ELR (cell line): ENCODE measurements at regions not wholly inside any gene's neighbourhood (a gene's known extent, or its start where the extent isn't known, plus 50 kb on each side); places are given as distances from the start of the nearest gene placed in this dataset.

ENCODE experiments used
- DNase-seq: peaks from one replicate; pipeline ENCODE4 v3.0.0-alpha.2; 2015; ENCODE audit warnings: low read depth

DNA sequence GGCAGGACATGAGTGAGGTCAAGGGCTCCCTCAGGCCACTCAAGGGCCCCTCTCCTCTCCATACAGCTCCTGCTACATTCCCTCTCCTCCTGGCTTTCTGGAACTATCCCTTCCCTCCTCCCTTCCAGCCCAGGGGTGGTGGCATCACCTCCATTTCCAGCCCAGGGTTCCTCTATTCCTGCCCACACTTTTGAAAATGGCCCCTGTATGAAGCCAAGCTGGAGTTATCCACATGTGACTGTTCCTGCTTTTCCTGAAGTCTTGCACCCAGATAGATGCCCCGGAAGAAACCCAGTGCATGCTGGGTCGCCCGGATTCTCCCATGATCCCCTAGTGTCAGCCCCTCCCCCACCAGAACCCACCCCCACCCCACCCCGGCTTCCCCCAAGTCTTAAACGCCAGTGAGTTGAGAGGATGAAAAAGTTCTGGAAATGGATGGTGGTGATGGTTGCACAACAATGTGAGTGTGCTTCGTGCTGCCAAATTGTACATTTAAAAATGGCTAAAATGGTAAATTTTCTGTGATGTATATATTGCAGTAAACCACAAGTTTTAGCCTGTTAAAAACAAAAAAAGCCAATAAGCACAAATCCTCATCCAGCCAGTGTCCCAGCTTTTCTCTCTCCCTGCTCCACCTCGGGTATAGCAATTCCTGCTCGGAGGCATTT, 136.9 kb downstream of the SCARB1 start:
- no peak for DNase-seq

- DNase-seq, result no peak
These were observed 137.9 kb downstream of the SCARB1 start for GRCh38 chr12:124725597-124726237.

GRCh38 chr12:124725099-124725498, 138.6 kb downstream of the SCARB1 start:
- DNase-seq, result no peak

- DNase-seq, result no peak
These were observed 140.8 kb downstream of the SCARB1 start for GRCh38 chr12:124722878-124723277.

- DNase-seq, result no peak
These were observed 142.0 kb downstream of the SCARB1 start for GRCh38 chr12:124721501-124722162.

DNA sequence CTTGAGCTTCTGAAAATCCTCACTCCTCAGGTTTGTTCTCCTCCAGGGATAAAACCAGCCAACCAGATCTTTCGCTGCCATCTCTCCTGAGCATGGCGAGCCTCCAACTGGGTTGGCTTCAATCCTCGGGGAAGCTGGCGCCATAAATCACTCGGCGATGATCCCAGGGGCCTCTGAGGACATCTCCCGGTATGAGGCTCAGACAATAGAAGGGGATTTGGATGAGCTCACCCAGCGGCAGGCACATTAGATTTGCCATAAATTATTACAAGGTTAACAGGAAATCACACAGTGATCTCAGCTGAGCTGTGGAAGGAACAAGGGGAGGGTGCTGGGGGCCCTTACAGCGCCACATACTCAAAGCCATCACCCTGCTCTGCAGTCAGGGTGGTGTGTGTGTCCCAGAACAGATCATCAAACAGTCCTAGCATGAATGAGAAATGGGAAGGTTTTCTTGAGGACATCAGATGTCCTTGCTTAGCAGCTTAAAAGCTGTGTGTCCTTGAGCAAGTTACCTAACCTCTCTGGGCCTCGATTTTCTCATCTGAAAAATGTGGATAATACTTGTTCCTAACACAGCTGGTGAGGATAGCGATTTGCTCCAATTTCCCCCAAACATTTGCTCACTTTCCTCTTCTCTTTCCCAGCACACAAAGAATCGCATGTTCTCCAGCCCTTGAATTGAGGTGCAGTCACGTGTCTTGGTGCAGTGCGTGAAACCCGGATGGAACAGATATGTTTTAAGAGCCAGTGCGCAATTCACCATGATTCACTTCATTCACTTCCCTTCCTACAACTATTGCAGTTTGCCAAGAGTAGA, 142.8 kb downstream of the SCARB1 start:
- DNase-seq, result peak; percentile 61

DNA sequence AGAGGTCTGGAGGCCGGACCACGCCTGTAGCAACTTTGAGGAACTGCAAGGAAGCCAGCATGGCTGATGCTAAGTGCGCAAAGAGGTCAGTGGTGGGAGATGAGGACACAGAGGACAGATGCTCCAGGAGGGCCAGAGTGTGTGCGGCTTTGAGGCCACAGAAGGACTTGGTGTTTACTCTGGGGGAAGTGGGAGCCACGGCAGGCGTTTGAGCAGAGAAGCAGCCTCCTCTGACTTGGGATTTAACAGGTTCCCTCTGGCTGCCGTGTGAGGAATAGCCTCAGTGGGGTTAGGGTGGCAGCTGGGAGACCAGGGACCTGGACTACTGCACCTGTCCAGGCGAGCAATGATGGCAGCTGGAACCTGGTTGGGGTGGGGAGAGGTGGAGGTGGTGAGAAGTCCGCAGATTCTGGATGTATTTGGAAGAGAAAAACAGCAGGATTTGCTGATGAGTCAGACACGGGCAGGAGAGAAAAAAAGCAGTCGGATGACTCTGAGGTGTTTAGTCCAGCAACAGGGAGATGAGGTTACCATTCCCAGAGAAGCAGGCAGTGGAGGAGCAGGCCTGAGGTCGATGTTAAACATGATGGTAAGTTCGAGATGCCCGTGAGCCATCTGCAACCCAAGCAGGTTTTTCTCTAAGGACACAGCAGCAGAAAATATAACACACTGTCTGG, 143.5 kb downstream of the SCARB1 start:
- DNase-seq, result peak; percentile 73

- no peak for DNase-seq
These were observed 144.4 kb downstream of the SCARB1 start for GRCh38 chr12:124719231-124719630.

GRCh38 chr12:124718458-124718857, 145.2 kb downstream of the SCARB1 start:
- no peak for DNase-seq

GRCh38 chr12:124718036-124718435, 145.6 kb downstream of the SCARB1 start:
- DNase-seq, result no peak

GRCh38 chr12:124717318-124717717, 146.3 kb downstream of the SCARB1 start:
- no peak for DNase-seq

- no peak for DNase-seq
These were observed 147.2 kb downstream of the SCARB1 start for GRCh38 chr12:124716208-124717130.

DNA sequence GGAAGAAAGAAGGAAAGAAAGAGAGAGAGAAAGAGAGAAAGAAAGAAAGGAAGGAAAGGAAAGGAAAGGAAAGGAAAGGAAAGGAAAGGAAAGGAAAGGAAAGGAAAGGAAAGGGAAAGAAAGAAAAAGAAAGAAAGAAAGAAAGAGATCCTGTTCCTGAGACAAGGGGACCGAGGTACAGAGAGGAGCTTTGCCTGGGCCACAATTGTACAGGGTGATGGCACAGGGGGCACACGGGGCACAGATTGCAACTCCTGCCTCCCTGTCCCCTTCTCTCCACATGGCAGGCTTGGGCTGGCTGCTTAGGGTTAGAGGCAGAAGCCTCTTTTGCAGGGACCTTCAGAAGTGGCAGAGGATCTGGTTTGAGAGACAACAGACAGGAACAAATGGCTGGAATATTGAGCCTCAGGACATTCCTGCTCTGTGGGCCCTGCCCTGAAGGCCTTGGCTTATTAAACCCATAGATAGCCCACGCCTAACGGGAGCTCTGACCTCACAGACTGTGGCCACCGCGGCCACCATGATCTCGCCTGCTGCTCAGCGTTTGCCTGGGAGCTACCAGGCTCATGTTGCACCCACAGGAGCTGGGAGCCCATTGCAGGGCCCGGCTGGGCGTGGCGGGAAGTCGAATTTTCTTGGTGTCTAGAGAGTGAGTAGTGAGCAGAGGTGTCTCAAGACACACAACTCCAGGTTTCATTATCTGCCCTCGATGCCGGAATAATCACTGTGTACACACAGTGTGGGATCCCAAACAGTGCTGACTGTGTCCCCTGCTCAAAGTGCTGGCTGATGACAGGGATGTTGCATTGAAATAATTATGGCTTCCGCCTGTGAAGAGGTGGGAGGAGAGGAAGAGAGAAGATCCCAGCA, 147.9 kb upstream of the NCOR2 start:
- peak; percentile 37 for DNase-seq

DNA sequence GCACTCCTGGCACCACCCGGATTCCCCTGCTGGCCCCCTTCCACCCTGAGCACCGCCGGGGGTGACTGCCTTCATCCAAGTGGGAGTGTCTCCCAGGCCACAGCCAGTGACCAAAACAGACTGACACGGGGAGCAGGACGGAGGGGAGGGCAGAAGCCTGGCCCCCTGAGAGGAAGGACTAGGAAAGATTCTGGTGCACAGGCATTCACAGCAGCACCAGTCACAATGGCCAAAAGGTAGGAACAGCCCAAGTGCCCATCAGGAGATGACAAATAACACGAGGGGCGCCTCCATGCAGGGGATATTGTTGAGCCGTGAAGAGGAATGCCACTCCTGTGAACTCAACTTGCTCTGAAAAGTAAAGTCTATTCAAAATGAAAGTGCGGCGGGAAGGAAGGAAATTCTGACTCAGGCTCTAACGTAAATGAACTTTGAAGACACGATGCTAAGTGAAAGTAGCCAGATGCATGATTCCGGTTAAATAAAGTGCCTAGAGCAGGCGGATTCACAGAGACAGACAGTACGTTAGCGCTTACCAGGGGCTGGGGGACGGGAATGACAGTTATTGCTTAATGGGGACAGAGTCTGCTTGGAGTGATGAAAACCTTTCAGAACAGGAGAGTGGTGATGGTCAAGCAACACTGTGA, 146.1 kb upstream of the NCOR2 start:
- DNase-seq, result peak; percentile 80

DNA sequence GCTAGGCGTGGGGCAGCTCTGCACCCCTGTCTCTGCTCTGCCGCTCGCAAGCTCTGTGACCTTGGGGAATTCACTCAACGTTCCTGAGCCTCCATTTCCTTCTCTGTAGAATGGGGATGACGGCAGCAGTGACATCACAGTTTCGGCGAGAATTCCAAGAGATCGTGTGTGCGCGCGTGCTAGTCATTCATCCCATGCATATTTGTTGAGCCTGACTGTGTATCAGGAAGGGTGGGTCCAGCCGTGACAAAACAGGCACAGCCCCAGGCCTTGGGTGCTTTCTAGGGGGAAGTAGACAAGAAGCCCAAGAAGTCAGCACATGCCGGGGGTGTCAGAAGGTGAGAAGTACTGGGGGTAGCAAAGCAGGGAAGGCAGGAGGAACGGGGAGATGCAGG, 145.6 kb upstream of the NCOR2 start:
- peak; percentile 26 for DNase-seq

- DNase-seq, result no peak
These were observed 143.9 kb upstream of the NCOR2 start for GRCh38 chr12:124711344-124711743.

DNA sequence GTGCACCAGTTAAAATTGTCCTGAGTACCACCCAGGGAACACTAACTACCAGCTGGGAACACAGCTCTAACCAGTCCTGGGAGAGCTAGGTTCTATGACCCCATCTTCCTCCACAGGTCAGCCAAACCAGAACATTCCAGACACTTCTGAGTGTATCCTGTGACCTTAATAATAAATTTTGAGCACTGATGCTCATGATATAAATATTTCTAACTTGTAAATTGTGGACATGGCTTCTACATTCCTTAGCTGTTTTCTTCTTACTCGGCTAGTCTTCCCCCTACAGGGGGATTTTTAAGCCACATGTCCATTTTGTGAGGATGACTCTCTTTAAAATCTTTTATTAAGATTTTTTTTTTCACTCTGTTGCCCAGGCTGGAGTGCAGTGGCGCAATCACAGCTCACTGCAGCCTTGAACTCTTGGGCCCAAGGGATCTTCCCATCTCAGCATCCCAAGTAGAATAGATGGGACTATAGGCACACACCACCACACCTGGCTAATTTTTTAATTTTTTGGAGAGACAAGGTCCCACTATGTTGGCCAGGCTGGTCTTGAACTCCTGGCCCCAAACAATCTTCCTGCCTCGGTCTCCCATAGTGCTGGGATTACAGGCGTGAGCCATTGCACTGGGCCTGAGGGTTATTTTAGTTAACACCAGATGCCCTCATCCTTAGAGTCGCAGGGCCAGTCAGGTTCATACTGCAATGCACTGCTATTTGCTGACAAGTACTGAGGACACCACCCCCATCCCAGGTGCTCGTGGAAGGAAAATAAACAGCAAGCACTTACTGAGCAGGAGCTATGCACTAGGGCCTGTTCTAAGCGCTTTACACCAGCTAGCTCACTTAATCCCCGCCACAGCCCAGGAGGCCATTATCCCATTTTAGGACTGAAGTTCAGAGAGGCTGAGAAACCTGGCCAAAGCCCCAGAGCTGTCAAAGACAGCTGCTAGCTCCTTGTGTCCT, 142.6 kb upstream of the NCOR2 start:
- peak; percentile 59 for DNase-seq

GRCh38 chr12:124707316-124707715, 139.9 kb upstream of the NCOR2 start:
- no peak for DNase-seq
